DMS 273 treated with DMSO at 0.1 percent for 48 hours (cell line): ENCODE measurements at regions not wholly inside any gene's neighbourhood (a gene's known extent, or its start where the extent isn't known, plus 50 kb on each side); places are given as distances from the start of the nearest gene placed in this dataset.

Experiments used
- DNase-seq: peaks from one replicate; lab custom pipeline; 2025; lab: John Stamatoyannopoulos, UW

- no peak for DNase-seq
Observed at GRCh38 chr22:48333816-48334735, 1493.6 kb downstream of the BRD1 start.

GRCh38 chr22:48333323-48333763 is 1494.3 kb downstream of the BRD1 start:
- DNase-seq, result no peak

GRCh38 chr22:48332438-48333322 is 1495.0 kb downstream of the BRD1 start:
- no peak for DNase-seq

- DNase-seq, result no peak
Observed at GRCh38 chr22:48331691-48332220, 1495.9 kb downstream of the BRD1 start.

GRCh38 chr22:48331266-48331665 is 1496.4 kb downstream of the BRD1 start:
- DNase-seq, result no peak

GRCh38 chr22:48327721-48328120 is 1500.0 kb downstream of the BRD1 start:
- no peak for DNase-seq

- DNase-seq, result no peak
Observed at GRCh38 chr22:48323746-48324145, 1503.9 kb downstream of the BRD1 start.

- DNase-seq, result no peak
Observed at GRCh38 chr22:48322907-48323306, 1504.8 kb downstream of the BRD1 start.

GRCh38 chr22:48321986-48322545 is 1505.6 kb downstream of the BRD1 start:
- no peak for DNase-seq

- DNase-seq, result no peak
Observed at GRCh38 chr22:48320683-48321451, 1506.8 kb downstream of the BRD1 start.

GRCh38 chr22:48320048-48320682 is 1507.5 kb downstream of the BRD1 start:
- DNase-seq, result no peak

GRCh38 chr22:48319321-48320047 is 1508.2 kb downstream of the BRD1 start:
- DNase-seq, result no peak

- no peak for DNase-seq
Observed at GRCh38 chr22:48318575-48319320, 1508.9 kb downstream of the BRD1 start.

- DNase-seq, result no peak
Observed at GRCh38 chr22:48318173-48318572, 1509.5 kb downstream of the BRD1 start.

GRCh38 chr22:48316257-48317250 is 1511.1 kb downstream of the BRD1 start:
- DNase-seq, result no peak

GRCh38 chr22:48315439-48316256 is 1512.0 kb downstream of the BRD1 start:
- no peak for DNase-seq

GRCh38 chr22:48314073-48314472 is 1513.6 kb downstream of the BRD1 start:
- DNase-seq, result no peak
